CD4-positive, alpha-beta T cell treated with Interferon gamma for 1 hour (primary cell): ENCODE measurements at regions not wholly inside any gene's neighbourhood (a gene's known extent, or its start where the extent isn't known, plus 50 kb on each side); places are given as distances from the start of the nearest gene placed in this dataset.
"Not testable (repeated sequence)": the region's sequence is repeated elsewhere in the genome, so short reads cannot be mapped to it uniquely, and the experiment has no call there.

Experiments used
- DNase-seq: peaks from one replicate; pipeline ENCODE4 v3.0.0-alpha.2; 2020

DNA sequence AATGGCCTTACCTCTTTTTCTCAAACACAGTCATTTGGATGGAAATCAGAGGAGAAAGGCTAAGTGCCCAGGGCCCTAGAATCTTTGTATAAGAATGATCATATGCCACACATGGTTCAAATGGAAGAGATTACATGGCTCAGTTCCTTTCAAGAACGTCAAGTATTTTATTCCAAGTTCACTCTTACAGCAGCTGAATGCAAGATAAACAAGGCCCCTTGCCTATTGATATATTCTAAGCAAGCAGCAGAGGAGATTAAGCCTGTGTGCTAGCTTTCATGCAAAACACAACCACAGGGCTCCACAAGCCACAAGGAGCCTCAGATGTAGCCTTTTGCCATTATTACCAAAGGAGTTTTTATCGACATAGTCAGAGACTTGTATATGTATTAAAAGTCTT is 55.3 kb upstream of the SLCO6A1 start:
- DNase-seq, result no peak

DNA sequence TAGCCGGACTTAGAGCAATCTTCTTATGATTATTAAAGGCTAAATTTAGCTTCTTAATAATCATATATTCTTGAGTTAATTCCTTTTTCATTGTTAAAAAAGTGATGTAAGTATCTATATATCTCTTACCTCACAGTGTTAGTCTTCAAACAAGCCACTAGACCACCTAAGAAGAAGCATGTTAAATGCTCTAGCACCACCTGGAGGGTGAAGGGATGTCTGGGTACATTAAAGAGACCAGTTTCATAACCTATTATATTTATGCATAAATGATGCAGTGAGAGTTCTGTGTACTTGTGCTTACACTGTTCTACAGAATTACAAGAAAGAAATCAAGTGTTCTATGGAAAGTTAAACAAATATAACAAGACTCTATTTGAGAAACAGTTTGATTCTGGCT is 55.9 kb upstream of the SLCO6A1 start:
- no peak for DNase-seq

DNA sequence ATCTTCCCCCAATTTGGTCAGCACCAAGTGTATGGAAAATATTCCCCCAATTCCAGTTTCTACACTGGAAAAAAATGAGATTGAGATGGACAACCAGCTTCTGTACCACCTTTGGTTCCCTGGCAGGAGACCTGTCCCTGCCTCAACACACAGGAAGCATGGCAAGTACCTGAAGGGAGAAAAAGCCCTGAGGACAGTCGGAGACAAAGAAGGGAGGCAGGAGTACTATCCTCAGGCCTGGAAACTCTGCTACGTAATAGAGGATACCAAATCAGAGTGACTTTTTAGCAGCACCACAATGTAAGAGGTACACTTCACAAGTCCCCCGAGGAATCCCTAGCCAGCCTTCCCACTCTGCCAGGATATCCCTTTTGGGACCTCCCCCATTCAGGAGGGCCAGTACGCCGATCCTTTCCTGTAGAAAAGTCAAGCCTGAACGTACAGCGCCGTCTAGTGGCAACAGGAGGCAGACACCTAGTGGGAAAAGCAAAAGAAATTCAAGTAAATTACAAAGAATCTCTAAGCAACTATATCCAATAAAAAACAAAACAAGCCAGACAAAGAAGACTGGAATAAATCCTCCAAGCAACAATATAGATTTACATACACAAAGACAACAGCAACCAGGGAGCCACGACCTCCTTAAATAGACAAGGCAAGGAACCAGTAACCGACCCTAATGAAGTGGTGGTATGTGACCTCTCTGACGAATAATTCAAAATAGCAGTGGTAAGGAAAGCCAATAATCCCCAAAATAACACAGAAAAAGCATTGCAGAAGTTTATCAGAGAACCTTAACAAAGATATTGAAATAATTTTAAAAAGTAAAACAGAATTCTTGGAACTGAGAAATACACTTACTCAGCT is 63.3 kb upstream of the SLCO6A1 start:
- no peak for DNase-seq

DNA sequence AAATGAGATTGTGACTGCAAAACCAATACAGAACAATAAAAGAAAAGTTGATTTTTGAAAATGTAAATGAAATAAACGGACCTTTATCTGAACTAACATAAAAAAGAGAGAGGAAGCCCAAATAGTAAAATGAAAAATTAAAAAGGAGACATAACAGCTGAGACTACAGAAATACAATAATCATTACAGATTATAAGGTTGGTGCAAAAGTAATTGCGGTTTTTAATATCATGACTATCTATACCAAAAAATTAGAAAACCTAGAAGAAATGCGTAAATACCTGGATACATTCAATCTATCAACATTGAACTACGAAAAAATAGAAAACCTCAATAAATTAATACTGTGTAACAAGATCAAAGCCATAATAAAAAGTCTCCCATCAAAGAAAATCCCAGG is 71.9 kb upstream of the SLCO6A1 start:
- no peak for DNase-seq

DNA sequence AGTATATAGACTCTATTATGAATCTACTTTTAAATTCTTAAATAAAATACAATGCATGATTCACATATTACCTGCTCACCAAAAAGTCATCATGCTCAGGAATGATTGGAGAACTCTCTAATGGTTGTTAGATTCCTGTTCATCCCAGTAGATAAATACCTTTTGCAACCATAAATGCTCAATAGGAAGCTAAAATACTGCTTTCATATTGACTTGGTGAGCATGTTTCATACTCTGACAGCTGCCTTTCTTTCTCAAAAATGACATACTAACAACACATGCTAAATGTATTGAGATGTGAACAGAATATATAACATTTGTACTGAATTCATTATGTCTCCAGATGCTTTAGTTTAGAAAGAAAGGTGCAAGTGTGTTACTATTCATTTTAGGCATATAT is 79.6 kb upstream of the SLCO6A1 start:
- no peak for DNase-seq

DNA sequence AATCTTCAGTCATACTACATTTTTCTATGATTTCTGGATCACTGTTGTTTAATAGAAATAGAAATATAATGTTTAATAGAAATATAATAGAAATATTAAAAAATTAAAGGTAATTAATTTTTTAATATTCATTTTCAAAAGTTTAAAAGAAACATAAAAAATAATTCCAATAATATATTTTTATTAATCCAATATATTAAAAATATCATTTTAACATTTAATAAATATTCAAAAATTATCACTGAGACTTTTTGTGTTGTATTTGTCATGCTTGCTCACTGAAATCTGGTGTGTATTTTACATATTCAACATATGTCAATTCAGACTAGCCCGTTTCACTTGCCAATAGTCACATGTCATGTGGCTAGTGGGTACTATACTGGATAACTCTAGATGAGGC is 80.6 kb upstream of the SLCO6A1 start:
- no peak for DNase-seq

DNA sequence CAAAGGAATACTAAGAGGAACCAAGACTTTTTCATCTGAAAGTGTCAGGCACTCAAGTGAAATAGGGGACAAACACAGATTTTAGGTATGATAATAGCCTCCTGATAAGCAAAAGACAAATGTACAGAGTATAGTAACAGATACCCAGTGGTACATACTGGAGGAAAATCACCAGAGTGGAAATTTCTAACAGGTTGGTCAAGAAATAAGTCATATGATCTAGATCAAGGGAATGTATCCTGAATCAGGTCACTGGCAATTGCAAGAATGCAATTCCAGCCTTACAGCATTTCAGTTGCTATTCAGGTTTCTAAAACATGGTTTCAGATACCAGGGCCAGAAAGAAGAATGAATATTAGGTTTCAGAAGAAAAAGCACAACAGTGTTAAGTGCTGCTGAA is 82.2 kb upstream of the SLCO6A1 start:
- DNase-seq, result no peak

DNA sequence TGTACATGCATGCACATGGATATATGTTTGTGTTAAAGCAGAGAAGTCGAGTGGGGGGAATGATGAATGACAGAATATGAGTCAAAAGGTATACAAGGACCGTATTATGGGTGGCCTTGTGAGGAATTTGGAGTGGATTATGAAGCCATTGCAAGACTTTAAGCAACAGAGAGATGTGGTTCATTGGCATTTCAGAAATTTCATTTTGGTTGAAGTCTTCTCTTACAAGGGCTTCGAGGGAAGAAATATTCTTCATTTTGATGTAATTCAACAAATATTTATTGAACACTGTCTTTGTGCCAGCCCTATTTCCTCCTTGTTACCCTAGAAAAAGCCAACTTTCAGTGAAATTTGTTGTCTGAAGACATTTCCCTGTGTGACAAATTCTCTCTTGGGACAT is 83.9 kb upstream of the SLCO6A1 start:
- no peak for DNase-seq

DNA sequence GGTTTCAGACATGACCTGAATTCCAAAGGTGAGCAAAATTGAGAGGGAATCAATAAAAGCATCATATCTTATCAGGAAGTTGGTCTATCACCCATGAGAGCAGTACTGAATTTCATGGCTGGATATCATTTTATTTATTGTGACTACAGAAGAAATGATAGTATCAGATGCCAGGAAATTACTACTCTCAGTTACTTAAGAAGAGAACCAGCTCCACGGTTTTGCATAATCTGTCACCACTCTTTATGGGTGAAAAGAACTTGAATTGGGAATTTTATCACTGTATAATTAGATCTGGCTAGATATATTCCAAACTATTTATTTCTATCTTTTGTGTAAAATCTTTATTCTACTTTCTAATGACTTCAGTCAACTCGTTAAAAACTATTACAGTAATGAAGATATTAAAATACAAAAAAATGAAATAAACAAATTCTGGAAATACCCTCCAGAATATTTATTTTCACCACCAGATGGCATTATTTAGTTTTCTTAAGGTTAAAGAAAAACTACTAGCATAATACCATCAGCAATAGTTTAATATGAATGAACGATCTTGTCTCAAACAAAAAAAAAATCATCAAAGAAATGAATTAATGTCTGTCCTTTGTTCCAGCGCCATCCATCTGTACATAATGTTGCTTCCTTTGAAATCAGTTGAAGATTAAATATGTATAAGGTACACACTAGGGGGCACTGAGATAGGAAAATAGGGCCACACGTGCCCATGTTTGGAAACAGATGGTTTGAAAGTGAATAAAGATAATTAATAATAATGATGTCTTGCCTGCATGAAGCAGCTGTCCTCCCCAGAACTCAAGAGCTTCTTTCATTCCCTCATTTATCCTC is 84.7 kb upstream of the SLCO6A1 start:
- no peak for DNase-seq

DNA sequence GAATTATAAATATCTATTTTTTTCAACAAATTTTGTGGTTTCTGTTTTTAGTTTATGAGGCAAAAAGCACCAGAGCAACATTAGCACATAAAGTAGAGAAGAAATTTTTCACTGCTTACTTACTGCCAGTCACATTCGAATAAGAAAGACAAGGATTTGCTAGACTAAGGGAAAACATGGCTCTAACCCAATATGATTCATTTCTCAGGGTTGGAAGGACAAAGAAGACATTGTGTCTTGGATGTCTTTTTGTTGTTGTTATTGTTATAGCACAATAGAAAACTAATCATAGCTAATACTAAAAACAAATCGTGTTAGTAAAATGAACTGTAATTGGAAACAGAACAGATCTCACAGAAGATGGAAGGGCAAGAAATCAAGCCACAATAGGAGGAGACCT is 90.9 kb upstream of the SLCO6A1 start:
- no peak for DNase-seq

DNA sequence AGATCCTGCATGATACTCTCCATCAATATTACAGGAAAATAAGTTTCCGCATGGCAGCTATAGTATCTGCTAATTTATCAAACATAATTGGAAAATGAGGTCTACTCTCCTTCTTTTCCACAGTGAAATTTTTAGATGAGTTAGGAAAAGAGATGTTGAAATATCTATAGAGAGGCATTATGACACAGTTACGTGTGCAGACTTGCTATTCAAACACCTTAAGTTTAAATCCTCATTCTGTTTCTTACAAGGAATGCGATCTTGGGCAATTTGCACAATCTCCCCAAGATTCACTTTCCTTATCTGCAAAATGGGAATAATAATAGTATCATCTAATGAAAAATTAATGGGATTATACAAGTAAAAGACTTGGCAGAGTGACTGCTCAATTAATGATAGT is 91.7 kb upstream of the SLCO6A1 start:
- DNase-seq, result no peak

DNA sequence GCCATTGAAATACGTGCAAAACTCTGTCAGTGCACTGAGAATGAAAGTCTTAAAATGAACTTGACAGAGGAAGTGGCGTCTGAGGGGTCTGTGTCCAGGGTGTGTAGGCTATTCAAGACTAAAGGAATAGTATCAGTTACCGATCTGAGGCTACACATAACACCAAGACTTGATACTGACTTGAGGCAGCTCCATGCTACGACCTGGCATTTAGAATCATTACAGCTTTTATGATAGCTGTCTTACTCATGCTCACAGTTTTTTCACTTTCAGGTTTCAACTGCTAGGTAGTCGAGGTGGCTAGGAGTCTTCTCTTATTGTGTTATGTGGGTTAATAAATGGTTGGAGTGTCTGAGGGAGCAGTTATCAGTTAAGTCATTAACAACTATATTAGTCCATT is 92.8 kb upstream of the SLCO6A1 start:
- DNase-seq, result no peak

DNA sequence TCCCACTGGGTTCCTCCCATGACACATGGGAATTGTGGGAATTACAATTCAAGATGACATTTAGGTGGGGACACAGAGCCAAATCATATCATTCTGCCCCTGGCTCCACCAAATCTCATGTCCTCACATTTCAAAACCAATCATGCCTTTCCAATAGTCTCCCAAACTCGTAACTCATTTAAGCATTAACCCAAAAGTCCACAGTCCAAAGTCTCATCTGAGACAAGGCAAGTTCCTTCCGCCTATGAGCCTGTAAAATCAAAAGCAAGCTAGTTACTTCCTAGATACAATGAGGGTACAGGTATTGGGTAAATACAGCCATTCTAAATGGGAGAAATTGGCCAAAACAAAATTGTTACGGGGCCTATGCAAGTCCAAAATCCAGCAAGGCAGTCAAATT is 93.8 kb upstream of the SLCO6A1 start:
- DNase-seq, result not testable (repeated sequence)

DNA sequence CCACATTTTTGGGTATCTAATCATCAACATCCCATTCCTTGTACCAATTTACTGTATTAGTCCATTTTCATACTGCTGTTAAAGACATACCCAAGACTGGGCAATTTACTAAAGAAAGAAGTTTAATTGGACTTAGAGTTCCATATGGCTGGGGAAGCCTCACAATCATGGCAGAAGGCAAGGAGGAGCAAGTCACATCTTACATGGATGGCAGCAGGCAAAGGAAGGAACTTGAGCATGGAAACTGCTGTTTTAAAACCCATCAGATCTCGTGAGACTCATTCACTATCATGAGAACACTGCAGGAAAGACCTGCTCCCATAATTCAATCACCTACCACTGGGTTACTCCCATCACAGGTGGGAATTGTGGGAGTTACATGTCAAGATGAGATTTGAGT is 95.4 kb upstream of the SLCO6A1 start:
- DNase-seq, result no peak

DNA sequence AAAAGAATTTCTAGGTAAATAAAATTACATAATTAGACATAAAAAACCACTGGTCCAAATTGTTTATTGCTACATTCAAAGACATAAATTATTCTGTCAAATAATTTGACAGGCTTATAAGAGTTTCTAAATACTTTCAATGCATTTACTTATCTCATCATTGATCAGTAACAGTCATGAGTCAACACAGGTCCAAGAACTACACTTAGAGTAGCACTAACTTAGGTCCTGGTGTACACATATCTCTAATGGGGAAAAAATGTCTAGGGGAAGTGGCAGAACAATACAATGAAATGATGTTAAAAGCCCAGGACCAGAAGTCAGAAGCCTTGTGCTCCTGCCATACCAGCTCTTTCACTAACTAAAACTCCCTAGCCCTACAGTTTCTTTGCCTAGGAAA is 96.5 kb upstream of the SLCO6A1 start:
- no peak for DNase-seq

DNA sequence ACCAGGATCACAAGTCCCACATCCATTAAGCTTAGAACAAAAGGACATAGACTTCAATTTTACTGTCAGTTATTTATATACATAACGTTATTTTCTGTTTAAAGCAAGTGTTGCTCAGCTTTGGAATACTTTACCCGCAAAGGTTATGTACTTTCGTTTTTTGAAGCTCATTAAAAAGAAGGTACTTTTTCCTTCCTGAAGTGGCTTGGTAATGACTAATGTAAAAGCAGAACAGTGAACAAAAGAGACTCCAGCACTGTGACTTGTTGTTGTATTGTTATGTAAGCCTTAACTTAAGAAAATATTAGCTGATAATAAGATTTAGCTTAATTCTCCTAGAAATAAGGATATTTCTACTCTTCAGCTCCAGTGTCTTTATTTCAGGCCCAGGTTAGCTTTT is 97.3 kb upstream of the SLCO6A1 start:
- no peak for DNase-seq

DNA sequence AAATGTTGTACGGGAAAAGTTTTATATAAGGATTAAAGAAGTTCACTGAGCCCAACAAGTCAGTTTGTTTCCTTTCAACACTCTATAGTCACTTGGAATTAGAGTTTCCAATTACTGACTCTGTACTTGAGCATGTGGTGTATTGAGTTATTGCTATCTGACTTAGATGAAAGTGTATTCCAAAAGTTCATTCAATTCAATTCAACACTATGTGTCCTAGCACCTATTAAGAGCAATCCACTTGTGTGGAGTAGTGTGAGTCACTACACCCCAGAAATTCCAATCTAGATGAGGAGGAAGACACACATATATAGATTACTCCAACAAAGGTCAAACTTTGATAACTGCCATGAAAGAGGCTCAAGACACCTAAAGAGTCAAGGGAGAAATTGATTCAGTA is 98.2 kb upstream of the SLCO6A1 start:
- no peak for DNase-seq

DNA sequence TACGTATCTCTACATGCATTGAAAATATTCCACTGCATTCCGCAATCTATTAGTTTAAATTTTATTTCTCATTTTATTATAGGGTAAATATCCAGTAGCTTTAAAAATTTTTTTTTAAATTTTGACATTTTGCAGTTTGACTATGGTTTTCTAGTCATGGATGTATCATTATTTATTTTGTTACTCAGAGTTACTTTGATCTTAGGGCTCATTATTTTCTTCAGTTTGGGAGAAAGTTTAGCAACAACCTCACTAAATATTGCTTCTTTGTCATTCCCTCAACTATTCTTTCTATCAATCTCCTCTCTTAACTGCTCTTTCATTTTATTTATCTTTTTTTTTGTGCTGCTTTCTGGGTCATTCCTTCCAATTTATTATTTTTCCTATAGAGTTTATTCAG is 100.5 kb upstream of the SLCO6A1 start:
- DNase-seq, result no peak

DNA sequence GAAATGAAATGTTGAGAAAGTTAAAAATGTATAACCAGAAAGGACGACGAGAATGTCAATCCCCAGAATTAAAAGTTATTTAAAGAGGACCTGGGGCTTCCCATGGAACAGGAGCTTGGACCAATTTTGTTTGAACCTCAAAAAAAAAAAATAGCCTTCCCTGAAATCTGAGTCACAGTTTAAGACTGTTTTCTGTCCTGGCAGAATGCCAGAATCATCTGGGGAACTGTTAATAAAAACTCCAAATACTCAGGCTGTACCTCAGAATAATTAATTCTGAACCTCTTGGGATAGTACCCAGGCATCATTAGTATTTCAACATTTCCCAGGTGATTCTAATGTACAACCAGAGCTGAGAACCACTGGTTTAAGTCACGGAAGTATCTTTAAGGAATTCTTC is 102.2 kb upstream of the SLCO6A1 start:
- no peak for DNase-seq

DNA sequence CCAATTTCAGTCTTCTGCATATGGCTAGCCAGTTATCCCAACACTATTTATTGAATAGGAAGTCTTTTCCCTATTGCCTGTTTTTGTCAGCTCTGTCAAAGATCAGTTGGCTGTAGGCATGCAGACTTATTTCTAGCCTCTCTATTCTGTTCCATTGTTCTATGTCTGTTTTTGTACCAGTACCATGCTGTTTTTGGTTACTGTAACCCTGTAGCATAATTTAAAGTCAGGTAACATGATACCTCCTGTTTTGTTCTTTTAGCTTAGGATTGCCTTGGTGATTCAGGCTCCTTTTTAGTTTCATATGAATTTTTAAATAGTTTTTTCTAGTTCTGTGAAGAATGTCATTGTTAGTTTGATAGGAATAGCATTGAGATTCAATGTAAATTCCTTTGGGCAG is 104.9 kb upstream of the SLCO6A1 start:
- DNase-seq, result no peak

DNA sequence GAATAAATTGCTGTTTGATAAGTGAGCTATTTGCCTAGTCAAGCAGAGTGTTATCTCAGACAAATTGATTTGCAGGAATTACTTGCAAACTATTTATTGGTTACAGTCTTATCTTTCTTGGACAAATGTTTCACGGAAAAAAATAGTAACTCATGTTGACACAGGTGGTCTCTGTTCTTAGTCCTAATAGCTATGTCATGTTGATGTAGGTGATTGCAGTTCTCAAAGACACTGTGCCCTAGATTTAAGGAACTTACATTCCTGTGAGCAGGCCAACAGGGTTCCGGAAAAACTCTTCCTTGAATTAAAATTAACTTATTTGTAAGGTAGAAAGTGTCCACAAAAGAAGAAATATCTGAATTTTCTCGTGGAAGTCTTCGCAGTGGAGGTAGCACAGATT is 109.6 kb upstream of the SLCO6A1 start:
- DNase-seq, result no peak

DNA sequence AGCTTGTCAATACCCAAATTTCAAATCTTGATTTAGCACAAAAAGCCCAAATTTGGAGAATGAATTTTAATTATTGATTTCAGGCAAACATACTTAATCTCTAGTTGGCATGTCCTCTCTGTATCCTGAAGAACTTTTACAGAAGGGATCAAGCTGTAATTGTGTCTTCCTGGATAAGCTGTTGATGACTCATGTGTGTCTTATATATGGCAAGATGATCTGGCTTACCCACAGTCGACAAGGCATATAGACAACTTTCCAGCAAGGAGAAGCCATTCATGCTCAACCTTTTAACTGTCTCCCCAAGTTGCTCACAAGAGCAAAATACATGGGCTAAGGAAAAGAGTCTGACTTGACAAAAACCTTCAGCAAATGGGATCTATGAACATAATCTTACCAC is 112.5 kb upstream of the SLCO6A1 start:
- no peak for DNase-seq

DNA sequence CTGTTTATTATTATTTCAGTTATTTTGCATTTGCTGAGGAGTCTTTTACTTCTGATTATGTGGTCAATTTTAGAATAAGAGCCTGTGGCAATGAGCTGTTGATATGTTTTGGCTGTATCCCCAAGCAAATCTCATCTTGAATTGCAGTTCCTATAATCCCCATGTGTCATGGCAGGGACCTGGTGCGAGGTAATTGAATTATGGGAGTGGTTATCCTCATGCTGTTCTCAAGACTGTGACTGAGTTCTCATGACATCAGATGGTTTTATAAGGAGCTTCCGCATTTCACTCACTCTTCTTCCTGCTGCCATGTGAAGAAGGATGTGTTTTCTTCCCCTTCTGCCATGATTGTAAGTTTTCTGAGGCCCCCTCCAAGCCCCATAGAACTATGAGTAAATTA is 114.9 kb upstream of the SLCO6A1 start:
- no peak for DNase-seq
